Sigmoid colon (tissue), 6 donors: ENCODE measurements at regions not wholly inside any gene's neighbourhood (a gene's known extent, or its start where the extent isn't known, plus 50 kb on each side); places are given as distances from the start of the nearest gene placed in this dataset.

Source experiments
- DNase-seq: peaks from one replicate; pipeline ENCODE4 v3.0.0-alpha.2; 2019
- H3K27ac ChIP-seq, 4 donors: fragments of 200-600 bp; sonication (generic); one replicate each; pipeline ENCODE4 v1.5.1; 2016 to 2019; ENCODE audit warnings: mild to moderate bottlenecking in 1 of 4
- H3K27me3 ChIP-seq, 3 donors: fragments of 200-600 bp; sonication (generic); one replicate each; pipeline ENCODE4 v1.5.1; 2019; ENCODE audit warnings: mild to moderate bottlenecking in 1 of 3
- H3K36me3 ChIP-seq, 4 donors: fragments of 200-600 bp; sonication (generic); one replicate each; pipeline ENCODE4 v1.5.1; 2016 to 2019
- H3K4me1 ChIP-seq, 4 donors: fragments of 200-600 bp; sonication (generic); one replicate each; pipeline ENCODE4 v1.5.1; 2017 to 2019
- H3K4me3 ChIP-seq, 4 donors: fragments of 200-600 bp; sonication (generic); one replicate each; pipeline ENCODE4 v1.5.1; 2017 to 2019; ENCODE audit warnings: mild to moderate bottlenecking in 2 of 4, moderate library complexity in 1 of 4
- H3K9me3 ChIP-seq, 4 donors: fragments of 200-600 bp in 3 of 4; sonication (generic) in 3 of 4; one replicate each; pipeline versions ENCODE4 v1.5.1 to v1.6.1; 2013 to 2019
- EP300 ChIP-seq, 4 donors: sonication (generic); formaldehyde crosslinking; IDR thresholded peaks; one replicate each; pipeline ENCODE4 v1.6.1; 2017; ENCODE audit warnings: antibody characterized with exemption in 4 of 4
- POLR2A ChIP-seq, 2 donors: fragments of 450-650 bp; IDR thresholded peaks; one replicate each; pipeline ENCODE4 v1.6.1; 2016; ENCODE audit warnings: antibody characterized with exemption in 2 of 2, mild to moderate bottlenecking in 2 of 2, moderate library complexity in 2 of 2
- POLR2AphosphoS5 ChIP-seq, 4 donors: sonication (generic); formaldehyde crosslinking; IDR thresholded peaks; one replicate each; pipeline ENCODE4 v1.6.1; 2017; ENCODE audit warnings: antibody characterized with exemption in 4 of 4
- WGBS, 2 donors: extraction: QIAGEN DNeasy Blood & Tissue Kit; methylation state at CpG; one replicate each; pipeline ENCODE4 v1.1.7; 2013; 5-methylcytosine and 5-hydroxymethylcytosine counted together
- intact Hi-C: fragments of 100-400 bp; cut with DNase I; formaldehyde crosslinking; loops from one replicate; pipeline ENCODE4 v1.15.1; 2023
- TF ChIP-seq, protein P1 (sequence below), 4 experiments: fragments of 450-650 bp in 3 of 4; fragments of 200-600 bp in 1 of 4; IDR thresholded peaks; one replicate each; pipeline ENCODE4 v1.5.1; 2016 to 2019; ENCODE audit warnings: antibody characterized with exemption in 4 of 4, mild to moderate bottlenecking in 3 of 4, moderate library complexity in 2 of 4
- donor health status: healthy with polysubstance abuse.
- donor health status: healthy.

GRCh38 chr12:125254856-125255255 is 189.6 kb downstream of the AACS start:
- no peak for DNase-seq
- Histone ChIP-seq H3K4me3 (no peak overlapping the region), H3K4me1 (no peaks in the 10 kb centered on the region), H3K27ac (no peak overlapping the region), H3K27me3 (peaks cover 0 to 10% (median 0%) of the 10 kb centered on the region in 3 donors), H3K9me3 (no peaks in the 10 kb centered on the region), H3K36me3 (no peaks in the 10 kb centered on the region)
- whole genome bisulfite sequencing, 2 donors = 71 to 78% methylated on average over 11 of the region's 11 CpGs
- intact Hi-C loops = no loop called here
- TF ChIP-seq POLR2A (IDR thresholded peaks at IDR 0.05) = no peak
- no peak for TF ChIP-seq EP300 (IDR thresholded peaks at IDR 0.05)
- TF ChIP-seq, protein P1, sequence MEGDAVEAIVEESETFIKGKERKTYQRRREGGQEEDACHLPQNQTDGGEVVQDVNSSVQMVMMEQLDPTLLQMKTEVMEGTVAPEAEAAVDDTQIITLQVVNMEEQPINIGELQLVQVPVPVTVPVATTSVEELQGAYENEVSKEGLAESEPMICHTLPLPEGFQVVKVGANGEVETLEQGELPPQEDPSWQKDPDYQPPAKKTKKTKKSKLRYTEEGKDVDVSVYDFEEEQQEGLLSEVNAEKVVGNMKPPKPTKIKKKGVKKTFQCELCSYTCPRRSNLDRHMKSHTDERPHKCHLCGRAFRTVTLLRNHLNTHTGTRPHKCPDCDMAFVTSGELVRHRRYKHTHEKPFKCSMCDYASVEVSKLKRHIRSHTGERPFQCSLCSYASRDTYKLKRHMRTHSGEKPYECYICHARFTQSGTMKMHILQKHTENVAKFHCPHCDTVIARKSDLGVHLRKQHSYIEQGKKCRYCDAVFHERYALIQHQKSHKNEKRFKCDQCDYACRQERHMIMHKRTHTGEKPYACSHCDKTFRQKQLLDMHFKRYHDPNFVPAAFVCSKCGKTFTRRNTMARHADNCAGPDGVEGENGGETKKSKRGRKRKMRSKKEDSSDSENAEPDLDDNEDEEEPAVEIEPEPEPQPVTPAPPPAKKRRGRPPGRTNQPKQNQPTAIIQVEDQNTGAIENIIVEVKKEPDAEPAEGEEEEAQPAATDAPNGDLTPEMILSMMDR (IDR thresholded peaks at IDR 0.05) = no peak
- TF ChIP-seq POLR2AphosphoS5 (IDR thresholded peaks at IDR 0.05) = no peak

DNA sequence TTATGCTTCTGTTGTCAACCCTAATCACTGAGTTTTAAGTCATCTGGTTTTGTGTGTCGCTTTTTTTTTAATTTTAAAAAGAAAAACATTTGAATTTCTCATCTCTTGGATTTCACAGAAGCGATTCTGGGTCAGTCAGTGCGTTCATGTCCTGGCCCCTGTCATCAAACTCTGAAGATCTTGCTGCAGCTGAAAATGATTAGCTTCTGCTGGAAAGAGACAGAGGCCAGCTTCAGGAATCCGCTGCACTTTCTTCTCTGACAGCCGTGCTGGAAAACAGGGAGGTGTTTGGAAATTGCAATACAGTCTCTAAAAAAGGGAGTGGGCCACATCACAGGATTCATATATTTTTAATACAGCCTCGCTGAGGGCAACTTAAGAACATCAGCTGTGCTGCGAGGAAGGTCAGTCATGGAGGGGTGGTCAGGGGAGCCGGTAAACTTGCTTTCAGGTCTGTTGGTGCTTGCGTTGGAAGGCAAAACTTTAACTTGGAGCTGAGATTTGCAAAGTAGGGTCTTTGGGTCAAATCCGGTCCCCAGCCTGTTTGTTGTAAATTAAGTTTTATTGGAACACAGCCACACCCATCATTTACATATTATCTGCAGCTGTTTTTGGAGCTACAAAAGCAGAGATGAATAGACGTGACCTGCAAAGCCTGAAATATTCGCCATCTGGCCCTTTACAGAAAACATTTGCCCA is 190.8 kb downstream of the AACS start:
- intact Hi-C loops = no loop called here
- Histone ChIP-seq H3K9me3 (no peaks in the 10 kb centered on the region), H3K27me3 (peaks cover 0 to 7% (median 0%) of the 10 kb centered on the region in 3 donors), H3K4me3 (no peak overlapping the region), H3K27ac (no peak overlapping the region), H3K4me1 (no peaks in the 10 kb centered on the region), H3K36me3 (no peaks in the 10 kb centered on the region)
- no peak for TF ChIP-seq POLR2A (IDR thresholded peaks at IDR 0.05)
- TF ChIP-seq EP300 (IDR thresholded peaks at IDR 0.05) = no peak
- TF ChIP-seq, protein P1 (IDR thresholded peaks at IDR 0.05) = no peak
- TF ChIP-seq POLR2AphosphoS5 (IDR thresholded peaks at IDR 0.05) = no peak
- 52 to 68% methylated on average over 12 of the region's 12 CpGs for WGBS, 2 donors
- no peak for DNase-seq

- intact Hi-C loops = no loop called here
- no peak for DNase-seq
- no peaks in the 10 kb centered on the region for H3K4me1 ChIP-seq
- WGBS, 2 donors = 85 to 87% methylated on average over 3 of the region's 3 CpGs
- no peaks in the 10 kb centered on the region for H3K36me3 ChIP-seq
- H3K9me3 ChIP-seq = no peaks in the 10 kb centered on the region
- no peak overlapping the region for H3K4me3 ChIP-seq
- TF ChIP-seq, protein P1 (IDR thresholded peaks at IDR 0.05) = no peak
- TF ChIP-seq EP300 (IDR thresholded peaks at IDR 0.05) = no peak
- no peak for TF ChIP-seq POLR2AphosphoS5 (IDR thresholded peaks at IDR 0.05)
- no peak for TF ChIP-seq POLR2A (IDR thresholded peaks at IDR 0.05)
- H3K27ac ChIP-seq = no peak overlapping the region
- H3K27me3 ChIP-seq = peaks cover 0 to 7% (median 0%) of the 10 kb centered on the region in 3 donors
Observed at GRCh38 chr12:125256634-125256936, 191.3 kb downstream of the AACS start.

DNA sequence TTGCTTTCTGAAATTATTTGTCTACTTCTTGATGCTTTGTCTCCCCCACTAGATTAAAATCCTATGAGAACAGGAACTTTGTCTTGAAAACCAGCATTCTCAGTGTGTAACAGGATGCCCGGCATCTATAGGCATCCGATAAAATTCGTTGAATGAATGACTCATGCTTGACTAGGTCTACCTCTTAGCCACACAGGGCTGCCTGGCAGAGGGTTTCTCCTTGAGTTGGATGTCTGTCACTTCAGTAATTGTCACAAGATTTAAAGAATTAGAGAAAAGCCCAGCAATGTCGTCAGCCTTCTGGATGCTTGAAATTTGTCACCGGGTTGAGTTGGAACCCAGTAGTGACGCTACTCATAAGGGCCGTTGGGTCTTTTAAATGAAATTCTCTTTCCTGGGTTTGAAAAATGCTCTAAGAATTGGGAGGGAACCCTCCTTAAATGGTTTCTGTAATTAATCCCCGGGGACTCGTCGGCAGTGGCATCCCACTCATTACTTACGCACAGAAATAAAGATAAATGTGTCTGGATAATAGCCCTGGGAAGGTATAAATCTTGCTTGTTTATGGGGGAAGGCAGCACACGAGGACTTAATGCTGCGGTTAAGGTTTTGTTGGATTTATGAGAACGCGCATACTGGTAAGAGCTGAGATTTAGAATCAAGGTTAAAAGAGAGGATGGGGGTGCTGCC is 194.1 kb downstream of the AACS start:
- Histone ChIP-seq H3K36me3 (no peaks in the 10 kb centered on the region), H3K27ac (no peak overlapping the region), H3K9me3 (no peaks in the 10 kb centered on the region), H3K27me3 (peaks cover 0 to 7% (median 0%) of the 10 kb centered on the region in 3 donors), H3K4me3 (no peak overlapping the region), H3K4me1 (no peaks in the 10 kb centered on the region)
- intact Hi-C loops = no loop called here
- WGBS, 2 donors = 72 to 80% methylated on average over 15 of the region's 15 CpGs
- TF ChIP-seq, protein P1 (IDR thresholded peaks at IDR 0.05) = no peak
- no peak for TF ChIP-seq EP300 (IDR thresholded peaks at IDR 0.05)
- TF ChIP-seq POLR2A (IDR thresholded peaks at IDR 0.05) = no peak
- no peak for TF ChIP-seq POLR2AphosphoS5 (IDR thresholded peaks at IDR 0.05)
- DNase-seq = no peak
